HCT116 (cell line): ENCODE measurements at regions not wholly inside any gene's neighbourhood (a gene's known extent, or its start where the extent isn't known, plus 50 kb on each side); places are given as distances from the start of the nearest gene placed in this dataset.
"Not testable (repeated sequence)": the region's sequence is repeated elsewhere in the genome, so short reads cannot be mapped to it uniquely, and the experiment has no call there.

Experiments used
- ATAC-seq: fragments of 200-7000 bp; cut with Tn5 transposase; 2 replicates; pipeline ENCODE4 v1.9.1; 2020; ENCODE audit warnings: mild to moderate bottlenecking, moderate library complexity
- BruUV-seq: library from RNA; stranded (reverse); fragments of 400-500 nt; replicated peaks from 2 replicates; lab custom pipeline; 2021; lab: Mats Ljungman, UMichigan
- CTCF ChIA-PET: fragments of 300-600 bp; sonication (Branson Sonifier 250); formaldehyde crosslinking; loops from one replicate; lab custom pipeline; 2021; ENCODE audit warnings: antibody characterized with exemption; lab: Charles Lee
- POLR2A ChIA-PET: fragments of 300-600, 350-600 bp; sonication (Branson Sonifier 250); formaldehyde crosslinking; loops from one replicate; lab custom pipeline; 2021; ENCODE audit warnings: antibody characterized with exemption; lab: Charles Lee
- RAD21 ChIA-PET, 2 experiments: fragments of 300-600 bp; sonication (Branson Sonifier 250); formaldehyde crosslinking; loops; one replicate each; lab custom pipeline; 2023; ENCODE audit warnings: low total read pairs in 2 of 2; ENCODE audit not compliant: uncharacterized antibody in 2 of 2, unreplicated experiment in 2 of 2, low non-redundant PET in 1 of 2; lab: Charles Lee
- DNase-seq: peaks from one replicate; pipeline ENCODE4 v3.0.0-alpha.2; 2010; ENCODE audit warnings: low read depth, low spot score
- H2AFZ ChIP-seq: fragments of 200-600 bp; shearing (Covaris generic), sonication (generic); 2 replicates; pipeline ENCODE4 v1.6.1; 2017; ENCODE audit warnings: low read depth, mixed run types, mixed read lengths, antibody characterized with exemption, low read length; ENCODE audit not compliant: poor library complexity, severe bottlenecking
- H3K27ac ChIP-seq: 2 replicates; pipeline ENCODE4 v1.5.1; 2012; ENCODE audit warnings: low read depth, low read length
- H3K27me3 ChIP-seq: fragments of 200-600 bp; sonication (generic); 2 replicates; pipeline ENCODE4 v1.6.1; 2016; ENCODE audit warnings: mixed run types, low read length, mixed read lengths; ENCODE audit not compliant: insufficient read depth
- H3K36me3 ChIP-seq, 2 experiments: fragments of 200-500 bp in 1 of 2; fragments of 200-600 bp in 1 of 2; sonication (Bioruptor generic) in 1 of 2; sonication (generic) in 1 of 2; 2 replicates each; pipeline versions ENCODE4 v1.5.1 to v1.6.1; 2014 to 2016; ENCODE audit warnings: low read length in 2 of 2, inconsistent platforms in 1 of 2, mixed read lengths in 1 of 2, mixed run types in 1 of 2; ENCODE audit not compliant: insufficient read depth in 2 of 2, control insufficient read depth in 1 of 2
- H3K4me1 ChIP-seq, 2 experiments: fragments of 200-600 bp in 1 of 2; sonication (generic) in 1 of 2; 2 replicates each; pipeline versions ENCODE4 v1.5.1 to v1.6.1; 2012 to 2017; ENCODE audit warnings: low read length in 2 of 2, inconsistent platforms in 1 of 2, mild to moderate bottlenecking in 1 of 2, mixed read lengths in 1 of 2, mixed run types in 1 of 2, moderate library complexity in 1 of 2; ENCODE audit not compliant: insufficient read depth in 2 of 2, control insufficient read depth in 1 of 2
- H3K4me2 ChIP-seq: fragments of 200-600 bp; sonication (generic); 2 replicates; pipeline ENCODE4 v1.6.1; 2017; ENCODE audit warnings: mixed run types, low read length, mixed read lengths
- H3K4me3 ChIP-seq, 2 experiments: fragments of 200-600 bp in 1 of 2; sonication (generic) in 1 of 2; replicated peaks in 1 of 2; 2 replicates each; pipeline ENCODE4 v1.5.1; 2011 to 2016; ENCODE audit warnings: low read length in 2 of 2, control low read depth in 1 of 2, low read depth in 1 of 2, mild to moderate bottlenecking in 1 of 2, mixed read lengths in 1 of 2, mixed run types in 1 of 2
- H3K79me2 ChIP-seq: fragments of 200-600 bp; sonication (generic); 2 replicates; pipeline ENCODE4 v1.6.1; 2017; ENCODE audit warnings: mild to moderate bottlenecking, mixed run types, low read length, moderate library complexity, mixed read lengths; ENCODE audit not compliant: insufficient read depth
- H3K9ac ChIP-seq: fragments of 200-600 bp; sonication (generic); 2 replicates; pipeline ENCODE4 v1.6.1; 2016; ENCODE audit warnings: low read length, mixed read lengths
- H3K9me2 ChIP-seq: fragments of 200-600 bp; sonication (generic), shearing (Covaris generic); 2 replicates; pipeline ENCODE4 v1.6.1; 2017; ENCODE audit warnings: mixed run types, mild to moderate bottlenecking, moderate library complexity; ENCODE audit not compliant: insufficient read depth
- H3K9me3 ChIP-seq, 2 experiments: fragments of 200-500 bp in 1 of 2; fragments of 200-600 bp in 1 of 2; sonication (Bioruptor generic) in 1 of 2; sonication (generic) in 1 of 2; 2 replicates each; pipeline ENCODE4 v1.6.1; 2014 to 2017; ENCODE audit warnings: low read length in 2 of 2, mixed read lengths in 2 of 2, inconsistent platforms in 1 of 2, low read depth in 1 of 2, mild to moderate bottlenecking in 1 of 2, mixed run types in 1 of 2, moderate library complexity in 1 of 2; ENCODE audit not compliant: control insufficient read depth in 1 of 2, insufficient read depth in 1 of 2
- H4K20me1 ChIP-seq: fragments of 200-600 bp; sonication (generic), shearing (Covaris generic); 2 replicates; pipeline ENCODE4 v1.6.1; 2017; ENCODE audit warnings: mixed run types, mild to moderate bottlenecking, moderate library complexity; ENCODE audit not compliant: insufficient read depth
- CTCF ChIP-seq, 3 experiments: fragments of 200-600 bp in 1 of 3; sonication (generic) in 1 of 3; IDR thresholded peaks in 2 of 3; conservative IDR thresholded peaks in 1 of 3; 2 replicates each; pipeline ENCODE4 v1.5.1; 2012 to 2017; ENCODE audit warnings: low read depth in 2 of 3, low read length in 2 of 3, antibody characterized with exemption in 1 of 3, borderline replicate concordance in 1 of 3, control low read depth in 1 of 3, mild to moderate bottlenecking in 1 of 3, mixed read lengths in 1 of 3, mixed run types in 1 of 3, moderate library complexity in 1 of 3; ENCODE audit not compliant: insufficient read depth in 1 of 3
- EZH2 ChIP-seq: fragments of 200-600 bp; sonication (generic); IDR thresholded peaks from 2 replicates; pipeline ENCODE4 v1.6.1; 2017; ENCODE audit warnings: antibody characterized with exemption, mixed run types
- JUND ChIP-seq: IDR thresholded peaks from 2 replicates; pipeline ENCODE4 v1.6.1; 2012
- POLR2A ChIP-seq: IDR thresholded peaks from 2 replicates; pipeline ENCODE4 v1.7.0; 2011; ENCODE audit warnings: borderline replicate concordance; ENCODE audit not compliant: insufficient read depth, insufficient read length; ENCODE audit errors: extremely low read depth
- RAD21 ChIP-seq: IDR thresholded peaks from 2 replicates; pipeline ENCODE4 v1.6.1; 2012; ENCODE audit warnings: low read depth, mild to moderate bottlenecking
- SP1 ChIP-seq: IDR thresholded peaks from 2 replicates; pipeline ENCODE4 v1.6.1; 2012; ENCODE audit warnings: low read depth
- SRF ChIP-seq: IDR thresholded peaks from 2 replicates; pipeline ENCODE4 v1.6.1; 2012; ENCODE audit warnings: low read depth
- ZFX ChIP-seq: fragments of 450-650 bp; IDR thresholded peaks from 2 replicates; pipeline ENCODE4 v1.6.1; 2017
- intact Hi-C: fragments of 100-400 bp; cut with micrococcal nuclease; formaldehyde crosslinking; loops from 2 replicates; pipeline ENCODE4 v1.10.0; 2022

DNA sequence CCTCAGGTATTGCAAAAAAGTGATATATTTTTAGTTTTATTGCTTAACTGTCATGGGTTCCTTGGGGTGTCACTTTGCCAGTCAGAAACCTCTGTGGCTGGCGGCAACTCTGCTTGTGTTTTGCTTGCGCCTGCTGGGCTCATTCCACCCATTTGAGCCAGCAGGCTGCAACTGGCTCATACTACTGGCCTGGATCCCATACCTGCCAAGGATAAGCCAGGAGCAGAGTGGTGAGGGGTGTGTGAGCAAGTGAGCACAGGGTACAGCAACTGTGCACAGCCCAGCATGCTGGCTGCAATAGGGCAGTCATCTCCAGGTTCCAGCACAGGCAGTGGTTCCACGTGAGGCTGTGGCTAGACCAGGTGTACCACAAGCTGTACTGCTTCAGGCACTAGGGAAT, 687.5 kb downstream of the NYAP2 start:
- H3K36me3 ChIP-seq: peaks cover 0 to 11% of the 10 kb centered on the region in 2 experiments; a peak in 1 of 4 replicates
- no peak overlapping the region for H2AFZ ChIP-seq
- H3K79me2 ChIP-seq: no peaks in the 10 kb centered on the region; the same call in 1 of the 2 replicates
- CTCF ChIA-PET: no interaction called here
- POLR2A ChIA-PET: no interaction called here
- RAD21 ChIA-PET: no interaction called here
- no peak overlapping the region for H3K9ac ChIP-seq
- no peaks in the 10 kb centered on the region for H4K20me1 ChIP-seq
- no TSS peak for BruUV-seq
- no peaks in the 10 kb centered on the region for H3K9me2 ChIP-seq
- H3K4me3 ChIP-seq: no peak overlapping the region
- H3K27ac ChIP-seq: no peak overlapping the region
- no peak for ATAC-seq
- H3K27me3 ChIP-seq: no peaks in the 10 kb centered on the region
- H3K9me3 ChIP-seq: peaks cover 13 to 23% of the 10 kb centered on the region in 2 experiments; a peak in 2 of 4 replicates
- 0 out of 4 replicates have a peak, but pooled peaks cover 0 to 3% of the 10 kb centered on the region in 2 experiments for H3K4me1 ChIP-seq
- no peak overlapping the region for H3K4me2 ChIP-seq
- DNase-seq: no peak
- intact Hi-C loops: no loop called here
- no peak for TF ChIP-seq ZFX

DNA sequence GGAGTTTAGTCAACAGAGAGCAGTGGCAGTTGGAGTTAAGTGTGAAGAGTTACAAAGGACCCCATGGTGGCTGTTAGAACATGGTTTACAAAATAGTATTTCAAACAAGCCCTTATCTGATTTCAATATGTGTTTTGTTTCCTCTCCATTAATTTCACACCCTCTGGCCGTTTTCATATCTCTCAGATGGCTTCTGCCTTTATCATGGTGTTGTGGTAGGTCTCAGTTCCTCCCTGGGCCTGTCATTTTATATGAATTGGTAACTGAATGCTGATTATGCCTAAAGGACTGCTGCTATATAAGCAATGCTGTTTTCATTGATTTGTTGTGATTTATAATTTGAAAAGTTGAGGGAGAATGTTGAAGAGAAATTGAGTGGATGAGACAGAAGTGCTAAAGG, 686.7 kb downstream of the NYAP2 start:
- Histone ChIP-seq H3K9me2 (no peaks in the 10 kb centered on the region), H3K4me3 (no peak overlapping the region), H3K9ac (no peak overlapping the region), H3K4me1 (peaks cover 0 to 7% of the 10 kb centered on the region in 2 experiments; a peak in 1 of 4 replicates), H3K27me3 (no peaks in the 10 kb centered on the region), H4K20me1 (no peaks in the 10 kb centered on the region), H3K4me2 (no peak overlapping the region), H3K9me3 (peaks cover 12 to 23% of the 10 kb centered on the region in 2 experiments; a peak in 2 of 4 replicates), H3K36me3 (peaks cover 0 to 11% of the 10 kb centered on the region in 2 experiments; a peak in 1 of 4 replicates), H3K27ac (no peak overlapping the region), H3K79me2 (no peaks in the 10 kb centered on the region; the same call in 1 of the 2 replicates), H2AFZ (no peak overlapping the region)
- ChIA-PET RAD21 (no interaction called here), CTCF (no interaction called here), POLR2A (no interaction called here)
- ATAC-seq (no peak), DNase-seq (no peak)
- BruUV-seq: no TSS peak
- intact Hi-C loops: no loop called here
- TF ChIP-seq SRF (no peak), EZH2 (no peak), POLR2A (no peak), CTCF (IDR thresholded peaks at IDR 0.05 in 2 of 3, conservative IDR thresholded peaks at IDR 0.05 in 1 of 3; ENCODE audit: borderline replicate concordance in 1 of 3, insufficient read depth in 1 of 3, low read depth in 2 of 3, low read length in 2 of 3) (no peak), JUND (no peak), SP1 (no peak), RAD21 (no peak)

DNA sequence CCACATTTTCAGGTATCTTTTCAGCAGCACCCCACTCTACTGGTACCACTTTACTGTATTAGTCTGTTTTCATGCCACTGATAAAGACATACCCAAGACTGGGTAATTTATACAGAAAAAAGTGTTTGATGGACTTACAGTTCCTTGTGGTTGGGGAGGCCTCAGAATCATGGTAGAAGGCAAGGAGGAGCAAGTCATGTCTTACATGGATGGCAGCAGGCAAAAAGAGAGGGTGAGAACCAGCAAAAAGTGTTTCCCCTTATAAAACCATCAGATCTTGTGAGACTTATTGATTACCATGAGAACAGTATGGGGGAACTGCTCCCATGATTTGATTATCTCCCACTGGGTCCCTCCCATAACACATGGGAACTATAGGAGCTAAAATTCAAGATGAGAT, 685.9 kb downstream of the NYAP2 start:
- ATAC-seq, CTCF ChIA-PET, H3K79me2 ChIP-seq, intact Hi-C loops, H3K27ac ChIP-seq, H3K9ac ChIP-seq, H3K27me3 ChIP-seq, H3K4me3 ChIP-seq, BruUV-seq, H3K9me2 ChIP-seq, H3K4me2 ChIP-seq, H4K20me1 ChIP-seq, H2AFZ ChIP-seq, POLR2A ChIA-PET, RAD21 ChIA-PET, DNase-seq: not testable (repeated sequence)
- Histone ChIP-seq H3K9me3 (peaks cover 12 to 23% of the 10 kb centered on the region in 2 experiments; a peak in 2 of 4 replicates), H3K4me1 (peaks cover 4 to 15% of the 10 kb centered on the region in 2 experiments; a peak in 2 of 4 replicates), H3K36me3 (peaks cover 0 to 11% of the 10 kb centered on the region in 2 experiments; a peak in 1 of 4 replicates)
